ENCODE measurements at regions not wholly inside any gene's neighbourhood (a gene's known extent, or its start where the extent isn't known, plus 50 kb on each side); places are given as distances from the start of the nearest gene placed in this dataset.
"Not testable (repeated sequence)": the region's sequence is repeated elsewhere in the genome, so short reads cannot be mapped to it uniquely, and the experiment has no call there.

- DNase-seq (ENCODE audit: low spot score): no peak
- ATAC-seq: no peak
Measured at GRCh38 chrY:12212394-12212793, 488.6 kb upstream of the USP9Y start.

DNA sequence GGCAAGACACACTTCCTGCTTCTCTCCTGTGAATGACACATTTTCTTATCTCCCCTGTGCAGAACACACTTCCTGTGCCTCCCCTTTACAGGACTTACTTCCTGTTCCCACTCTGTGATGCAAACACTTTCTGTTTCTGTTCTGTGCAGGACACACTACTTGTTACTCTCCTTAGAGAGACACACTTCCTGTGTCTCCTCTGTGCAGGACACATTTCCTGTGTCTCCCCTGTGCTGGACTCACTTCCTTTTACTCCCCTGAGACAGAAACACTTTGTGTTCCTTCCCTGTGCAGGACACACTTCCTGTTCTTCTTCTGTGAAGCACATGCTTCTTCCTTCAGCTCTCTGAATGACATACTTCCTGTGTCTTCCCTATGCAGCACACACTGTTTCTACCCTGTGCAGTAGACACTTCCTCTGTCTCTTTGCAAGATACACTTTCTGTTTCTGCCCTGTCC is 485.4 kb upstream of the USP9Y start:
- no peak for DNase-seq (ENCODE audit: low spot score)

DNA sequence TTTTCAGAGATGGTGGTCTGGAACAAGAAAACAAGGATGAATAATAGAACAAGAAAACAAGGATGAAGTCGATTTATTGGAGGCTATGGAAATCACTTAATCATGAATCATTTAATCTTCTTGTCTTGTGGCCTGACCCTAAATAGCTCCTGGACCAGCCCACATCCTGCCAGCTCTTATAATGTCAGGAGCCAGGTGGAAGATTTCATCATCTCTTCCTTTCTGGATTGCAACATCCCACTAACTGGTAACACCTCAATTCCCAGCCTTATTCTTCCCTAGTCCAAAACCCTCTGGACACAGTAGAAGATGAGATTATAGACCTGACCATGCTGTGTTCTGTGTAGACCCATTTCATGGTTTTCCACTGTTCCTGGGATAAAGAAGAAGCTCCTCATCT is 470.1 kb upstream of the USP9Y start:
- DNase-seq (ENCODE audit: low spot score) (no peak), ATAC-seq (no peak)

More for the DNA sequence above, 485.4 kb upstream of the USP9Y start:
- no peak for ATAC-seq

GRCh38 chrY:12236399-12236798 is 464.6 kb upstream of the USP9Y start:
- DNase-seq (ENCODE audit: low spot score) (no peak), ATAC-seq (no peak)

- not testable (repeated sequence) for ATAC-seq; DNase-seq (ENCODE audit: low spot score)
Measured at GRCh38 chrY:12240326-12240725, 460.7 kb upstream of the USP9Y start.

- DNase-seq (ENCODE audit: low spot score) (no peak), ATAC-seq (no peak)
Measured at GRCh38 chrY:12244146-12244545, 456.9 kb upstream of the USP9Y start.

GRCh38 chrY:12253756-12254155 is 447.3 kb upstream of the USP9Y start:
- ATAC-seq: no peak
- DNase-seq (ENCODE audit: low spot score): no peak

- DNase-seq (ENCODE audit: low spot score): no peak
Measured at GRCh38 chrY:12271162-12271561, 429.9 kb upstream of the USP9Y start.

GRCh38 chrY:12285608-12286007 is 415.4 kb upstream of the USP9Y start:
- no peak for ATAC-seq
- DNase-seq (ENCODE audit: low spot score): no peak

More at GRCh38 chrY:12271162-12271561, 429.9 kb upstream of the USP9Y start:
- no peak for ATAC-seq

- DNase-seq (ENCODE audit: low spot score) (no peak), ATAC-seq (no peak)
Measured at GRCh38 chrY:12288919-12289318, 412.1 kb upstream of the USP9Y start.

GRCh38 chrY:12289415-12289814 is 411.6 kb upstream of the USP9Y start:
- DNase-seq (ENCODE audit: low spot score): no peak
- no peak for ATAC-seq

- DNase-seq (ENCODE audit: low spot score) (no peak), ATAC-seq (no peak)
Measured at GRCh38 chrY:12292542-12292941, 408.5 kb upstream of the USP9Y start.

DNA sequence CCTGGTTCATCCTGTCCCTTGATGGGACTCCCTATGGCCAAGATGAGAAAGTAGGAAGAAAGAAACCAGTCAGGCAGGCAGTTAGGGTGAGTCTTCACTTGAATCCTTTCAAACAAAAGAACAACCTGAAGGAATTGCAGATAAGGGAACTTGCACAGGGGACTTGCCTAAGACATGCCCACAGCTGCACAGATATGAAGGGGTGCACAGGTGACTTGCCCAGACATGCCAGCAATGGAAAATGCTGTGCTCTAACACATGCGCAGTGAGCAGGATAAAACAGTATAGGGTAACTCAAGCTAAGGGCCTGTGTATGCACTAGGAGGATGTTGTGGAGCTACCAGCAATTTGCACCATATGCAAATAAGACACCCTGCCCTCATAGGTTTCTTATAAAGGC is 404.6 kb upstream of the USP9Y start:
- DNase-seq (ENCODE audit: low spot score) (no peak), ATAC-seq (no peak)

DNA sequence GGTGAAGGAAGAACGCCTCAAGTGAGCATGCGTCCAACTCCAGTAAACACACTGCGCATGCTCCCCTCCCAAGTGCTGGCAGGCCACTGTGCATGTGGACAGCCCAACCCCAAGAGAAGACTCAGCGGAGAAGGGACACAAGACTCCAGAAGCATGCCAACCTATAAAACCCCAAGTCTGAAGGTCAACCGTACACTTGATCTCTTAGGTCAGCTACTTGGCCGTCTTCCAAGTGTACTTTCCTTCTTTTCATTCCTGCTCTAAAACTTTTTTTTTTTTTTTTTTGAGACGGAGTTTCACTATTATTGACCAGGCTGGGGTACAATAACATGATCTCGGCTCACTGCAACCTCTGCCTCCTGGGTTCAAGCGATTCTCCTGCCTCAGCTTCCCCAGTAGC is 401.2 kb upstream of the USP9Y start:
- DNase-seq (ENCODE audit: low spot score): not testable (repeated sequence)

DNA sequence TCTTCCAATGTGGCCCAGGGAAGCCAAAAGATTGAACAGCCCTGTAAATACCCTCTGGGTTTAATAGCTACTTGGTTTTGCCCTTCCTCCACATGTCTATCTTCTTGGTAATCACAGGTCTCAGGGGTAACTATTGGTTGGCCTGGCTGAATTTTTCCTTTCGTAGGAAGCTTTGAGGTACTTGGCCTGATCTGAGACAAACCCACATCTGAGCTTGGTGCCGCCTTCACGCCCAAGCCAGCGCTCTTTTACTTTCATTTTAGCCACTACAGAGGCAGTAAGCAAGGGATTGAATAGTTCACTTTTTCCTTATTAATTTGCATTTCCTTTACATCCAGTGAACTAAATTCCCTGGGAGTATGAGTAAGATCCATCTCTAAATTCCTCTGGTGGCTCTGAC is 397.6 kb upstream of the USP9Y start:
- DNase-seq (ENCODE audit: low spot score): no peak
- no peak for ATAC-seq

More for the DNA sequence above, 401.2 kb upstream of the USP9Y start:
- ATAC-seq: not testable (repeated sequence)

DNA sequence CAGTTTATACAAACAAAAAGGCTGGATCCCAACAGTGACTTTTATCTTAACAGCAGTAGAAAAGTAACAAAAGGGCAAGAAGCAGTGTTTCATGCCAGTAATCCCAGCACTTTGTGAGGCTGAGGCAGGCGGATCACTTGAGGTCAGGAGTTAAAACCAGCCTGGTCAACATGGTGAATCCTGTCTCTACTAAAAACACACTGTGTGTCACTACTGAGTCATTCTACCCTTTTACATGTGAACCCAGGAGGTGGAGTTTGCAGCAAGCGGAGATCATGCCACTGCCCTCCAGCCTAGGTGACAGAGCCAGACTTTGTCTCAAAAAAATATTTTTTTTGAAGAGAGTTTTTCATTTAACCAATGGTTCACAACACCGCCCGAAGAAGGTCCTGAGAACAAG is 395.6 kb upstream of the USP9Y start:
- DNase-seq (ENCODE audit: low spot score): no peak

DNA sequence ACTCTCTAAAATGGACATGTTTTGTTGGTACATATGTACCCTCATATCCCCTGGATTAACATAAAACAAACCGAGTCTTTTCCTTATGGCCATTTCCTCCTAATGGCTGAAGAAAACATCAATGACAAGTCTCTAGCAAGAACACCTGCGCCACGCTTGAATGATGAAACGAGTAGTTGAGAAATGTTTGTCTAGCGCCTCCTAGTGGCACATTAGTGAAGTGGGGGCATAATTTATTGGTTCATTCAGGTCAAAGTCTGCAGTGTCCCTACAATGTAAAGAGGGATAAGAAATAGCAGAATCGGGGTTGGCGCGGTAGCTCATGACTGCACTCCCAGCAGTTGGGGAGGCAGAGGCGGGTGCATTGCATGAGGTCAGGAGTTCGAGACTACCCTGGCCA is 391.8 kb upstream of the USP9Y start:
- no peak for ATAC-seq
- DNase-seq (ENCODE audit: low spot score): no peak

More for the DNA sequence above, 395.6 kb upstream of the USP9Y start:
- no peak for ATAC-seq

- DNase-seq (ENCODE audit: low spot score) (no peak), ATAC-seq (no peak)
Measured at GRCh38 chrY:12310832-12311231, 390.2 kb upstream of the USP9Y start.

DNA sequence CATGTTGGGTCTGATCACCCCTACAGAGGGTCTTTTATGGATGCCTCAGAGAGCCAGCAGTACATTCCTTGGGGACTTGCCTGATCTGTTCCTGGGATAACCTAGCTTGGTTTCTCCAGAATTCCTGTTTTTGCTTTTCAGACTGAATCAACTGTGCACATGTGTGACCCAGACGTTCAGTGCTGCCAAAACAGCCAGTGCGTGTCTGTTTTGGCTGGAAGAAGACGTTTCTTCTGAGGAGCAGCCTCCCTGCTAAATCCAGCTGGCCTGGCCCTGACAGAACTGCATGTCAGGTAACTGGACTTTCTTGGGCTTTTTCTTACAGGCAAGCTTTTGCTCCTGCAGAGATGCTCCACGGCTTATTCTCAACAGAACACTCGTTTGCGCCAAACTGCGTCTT is 373.3 kb upstream of the USP9Y start:
- ATAC-seq: no peak
- DNase-seq (ENCODE audit: low spot score): no peak

- DNase-seq (ENCODE audit: low spot score); ATAC-seq: not testable (repeated sequence)
Measured at GRCh38 chrY:12331917-12332316, 369.1 kb upstream of the USP9Y start.

DNA sequence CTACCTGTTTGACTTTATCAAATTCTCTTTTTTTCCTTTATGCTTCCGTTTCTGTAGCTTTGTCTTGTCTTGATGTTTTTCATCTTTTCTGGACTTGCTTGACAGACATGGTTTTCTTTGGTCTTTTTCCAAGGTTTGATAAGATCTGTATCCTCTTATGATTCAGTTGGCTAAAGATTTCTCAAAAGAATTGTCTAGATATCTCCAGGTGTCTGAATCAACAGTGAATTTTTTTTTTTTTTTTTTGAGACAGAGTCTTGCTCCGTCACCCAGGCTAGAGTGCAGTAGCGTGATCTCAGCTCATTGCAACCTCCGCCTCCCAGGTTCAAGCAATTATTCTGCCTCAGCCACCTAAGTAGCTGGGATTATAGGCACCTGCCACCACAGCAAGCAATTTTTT is 357.8 kb upstream of the USP9Y start:
- DNase-seq (ENCODE audit: low spot score): no peak
- ATAC-seq: no peak

GRCh38 chrY:12348181-12348580 is 352.9 kb upstream of the USP9Y start:
- ATAC-seq: peak; percentile 23
- no peak for DNase-seq (ENCODE audit: low spot score)

GRCh38 chrY:12357204-12357603 is 343.8 kb upstream of the USP9Y start:
- ATAC-seq: no peak

DNA sequence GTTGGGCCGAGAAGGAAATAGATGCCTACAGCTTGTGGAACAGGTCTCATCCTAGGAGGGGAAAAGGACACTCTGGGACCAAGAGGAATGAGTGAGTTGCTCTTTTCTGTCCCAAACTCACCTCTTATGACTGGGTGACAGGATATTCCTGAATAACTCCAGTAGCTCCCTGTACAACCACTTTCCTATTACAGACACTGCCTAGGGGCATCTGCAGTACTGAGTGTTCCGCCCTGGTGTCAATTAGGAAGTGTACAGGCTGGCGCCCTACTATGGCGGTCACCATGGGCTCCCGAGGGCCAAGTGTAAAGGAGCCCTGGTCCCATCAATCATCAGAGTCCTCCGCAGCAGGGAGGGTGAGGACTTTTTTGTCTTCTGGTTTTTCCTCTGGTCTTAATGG is 343.4 kb upstream of the USP9Y start:
- ATAC-seq: no peak

More at GRCh38 chrY:12357204-12357603, 343.8 kb upstream of the USP9Y start:
- DNase-seq (ENCODE audit: low spot score): no peak

More for the DNA sequence above, 343.4 kb upstream of the USP9Y start:
- no peak for DNase-seq (ENCODE audit: low spot score)
